Neural progenitor cell (in vitro differentiated cells): ENCODE measurements at regions not wholly inside any gene's neighbourhood (a gene's known extent, or its start where the extent isn't known, plus 50 kb on each side); places are given as distances from the start of the nearest gene placed in this dataset.
"Not testable (repeated sequence)": the region's sequence is repeated elsewhere in the genome, so short reads cannot be mapped to it uniquely, and the experiment has no call there.

Source experiments
- CTCF ChIP-seq: fragments of 200-600 bp; sonication (generic); IDR thresholded peaks from 2 replicates; pipeline ENCODE4 v1.5.1; 2017; ENCODE audit warnings: antibody characterized with exemption, mild to moderate bottlenecking
- EZH2 ChIP-seq: fragments of 200-600 bp; sonication (generic); IDR thresholded peaks from 2 replicates; pipeline ENCODE4 v1.6.1; 2017; ENCODE audit warnings: antibody characterized with exemption, mild to moderate bottlenecking, moderate library complexity
- EZH2phosphoT487 ChIP-seq: fragments of 200-600 bp; sonication (generic); IDR thresholded peaks from 2 replicates; pipeline ENCODE4 v1.6.1; 2017; ENCODE audit warnings: antibody characterized with exemption

DNA sequence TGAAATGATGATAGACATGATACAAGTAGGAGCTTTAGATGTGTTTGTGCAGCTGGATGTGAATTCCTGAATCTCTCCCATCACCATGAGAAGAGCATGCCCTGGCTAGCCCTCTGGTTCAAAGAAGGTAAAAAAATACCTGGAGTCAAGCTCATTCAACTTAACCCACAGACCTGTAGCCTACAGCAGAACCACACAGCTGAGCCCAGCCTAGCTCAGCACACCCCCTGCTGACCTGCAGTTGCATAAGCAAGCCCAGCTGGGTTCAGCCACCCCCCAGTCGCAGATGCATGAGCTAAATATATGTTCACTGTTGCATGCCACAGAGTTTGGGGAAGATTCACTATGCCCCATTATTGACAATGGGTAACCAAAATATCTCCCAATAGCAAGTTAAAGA lies 200.2 kb downstream of the NPIPA8 start:
- not testable (repeated sequence) for TF ChIP-seq CTCF, EZH2phosphoT487, EZH2
